Right hindlimb (tissue), 1 donor: ENCODE measurements at regions not wholly inside any gene's neighbourhood (a gene's known extent, or its start where the extent isn't known, plus 50 kb on each side); places are given as distances from the start of the nearest gene placed in this dataset.
A peak's percentile ranks its signal among the peaks of the same experiment; 100 is the strongest.

Source experiments
- DNase-seq: peaks from one replicate; pipeline ENCODE4 v3.0.0-alpha.2; 2018

- no peak for DNase-seq
These were observed 97.8 kb downstream of the C16orf95 start for GRCh38 chr16:87219287-87219909.

GRCh38 chr16:87221633-87222032 is 95.6 kb downstream of the C16orf95 start:
- DNase-seq = no peak

GRCh38 chr16:87222335-87222734 is 94.9 kb downstream of the C16orf95 start:
- no peak for DNase-seq

- DNase-seq = no peak
These were observed 93.4 kb downstream of the C16orf95 start for GRCh38 chr16:87223656-87224248.

- no peak for DNase-seq
These were observed 90.3 kb downstream of the C16orf95 start for GRCh38 chr16:87226926-87227295.

GRCh38 chr16:87227296-87227951 is 89.8 kb downstream of the C16orf95 start:
- DNase-seq = peak; percentile 75

- DNase-seq = no peak
These were observed 88.8 kb downstream of the C16orf95 start for GRCh38 chr16:87228363-87228762.

GRCh38 chr16:87229230-87230188 is 87.7 kb downstream of the C16orf95 start:
- DNase-seq = no peak

- no peak for DNase-seq
These were observed 86.6 kb downstream of the C16orf95 start for GRCh38 chr16:87230571-87230970.

- no peak for DNase-seq
These were observed 85.9 kb downstream of the C16orf95 start for GRCh38 chr16:87231295-87231694.

- DNase-seq = no peak
These were observed 85.3 kb downstream of the C16orf95 start for GRCh38 chr16:87231911-87232310.

- DNase-seq = peak; percentile 45
These were observed 83.3 kb downstream of the C16orf95 start for GRCh38 chr16:87233928-87234327.

GRCh38 chr16:87234601-87235000 is 82.6 kb downstream of the C16orf95 start:
- no peak for DNase-seq

- DNase-seq = no peak
These were observed 81.2 kb downstream of the C16orf95 start for GRCh38 chr16:87235810-87236515.

- no peak for DNase-seq
These were observed 80.6 kb downstream of the C16orf95 start for GRCh38 chr16:87236516-87237115.

GRCh38 chr16:87238361-87238715 is 78.9 kb downstream of the C16orf95 start:
- no peak for DNase-seq

- DNase-seq = no peak
These were observed 77.6 kb downstream of the C16orf95 start for GRCh38 chr16:87239545-87239944.

- DNase-seq = no peak
These were observed 76.7 kb downstream of the C16orf95 start for GRCh38 chr16:87240211-87241136.

GRCh38 chr16:87241137-87241771 is 75.9 kb downstream of the C16orf95 start:
- no peak for DNase-seq

- DNase-seq = no peak
These were observed 73.7 kb downstream of the C16orf95 start for GRCh38 chr16:87243478-87243877.
